ENCODE measurements at regions not wholly inside any gene's neighbourhood (a gene's known extent, or its start where the extent isn't known, plus 50 kb on each side); places are given as distances from the start of the nearest gene placed in this dataset.

GRCh38 chr2:20565623-20566236 lies 85.2 kb downstream of the HS1BP3 start:
- TF ChIP-seq CTCF (conservative IDR thresholded peaks at IDR 0.05; ENCODE audit: low read depth, low read length) (no peak), ELK1 (IDR thresholded peaks at IDR 0.05; ENCODE audit: borderline replicate concordance, low read depth, low read length) (no peak), MAFK (IDR thresholded peaks at IDR 0.05; ENCODE audit: low read depth, low read length) (no peak), CHD1 (IDR thresholded peaks at IDR 0.05; ENCODE audit: low read depth, low read length) (no peak), POLR2A (IDR thresholded peaks at IDR 0.05; ENCODE audit: low read depth, low read length) (no peak), RAD21 (IDR thresholded peaks at IDR 0.05; ENCODE audit: low read length) (no peak), FOS (IDR thresholded peaks at IDR 0.05; ENCODE audit: low read depth, low read length) (no peak), NFE2L2 (IDR thresholded peaks at IDR 0.05; ENCODE audit: low read depth, low read length) (no peak), RFX5 (IDR thresholded peaks at IDR 0.05; ENCODE audit: low read depth, low read length) (no peak), SMC3 (IDR thresholded peaks at IDR 0.05; ENCODE audit: low read depth, low read length) (no peak), BHLHE40 (IDR thresholded peaks at IDR 0.05; ENCODE audit: low read depth, low read length) (no peak)
